GM12878 (cell line): ENCODE measurements at regions not wholly inside any gene's neighbourhood (a gene's known extent, or its start where the extent isn't known, plus 50 kb on each side); places are given as distances from the start of the nearest gene placed in this dataset.
"Not testable (repeated sequence)": the region's sequence is repeated elsewhere in the genome, so short reads cannot be mapped to it uniquely, and the experiment has no call there.

ENCODE experiments used
- ATAC-seq: fragments of 200-7000 bp; cut with Tn5 transposase; 3 replicates; pipeline ENCODE4 v1.9.1; 2020; ENCODE audit warnings: mild to moderate bottlenecking, moderate library complexity
- BruUV-seq: library from RNA; stranded (reverse); fragments of 400-500 nt; replicated peaks from 2 replicates; lab custom pipeline; 2021; lab: Mats Ljungman, UMichigan
- CTCF ChIA-PET: fragments of 300-600 bp; sonication (Branson Sonifier 250); formaldehyde crosslinking; extraction: SDS; loops from one replicate; lab custom pipeline; 2021; ENCODE audit warnings: inconsistent platforms; lab: Yijun Ruan, JAX
- POLR2A ChIA-PET: fragments of 350-600 bp; formaldehyde crosslinking; extraction: SDS; loops from one replicate; lab custom pipeline; 2021; ENCODE audit warnings: inconsistent platforms; lab: Charles Lee
- RAD21 ChIA-PET: fragments of 300-600 bp; sonication (Branson Sonifier 250); formaldehyde crosslinking; loops from one replicate; lab custom pipeline; 2023; ENCODE audit warnings: antibody characterized with exemption; ENCODE audit not compliant: unreplicated experiment; lab: Charles Lee
- SMC1A ChIA-PET: fragments of 300-600 bp; sonication (Branson Sonifier 250); formaldehyde crosslinking; loops from one replicate; lab custom pipeline; 2023; ENCODE audit not compliant: unreplicated experiment, uncharacterized antibody; lab: Charles Lee
- DNase-seq: peaks from one replicate; pipeline ENCODE4 v3.0.0-alpha.2; 2011; ENCODE audit warnings: low read depth, low spot score
- FAIRE-seq: peaks from 3 replicates; lab custom pipeline; 2011; peaks lifted over from hg19 to GRCh38; lab: Jason Lieb, UNC
- H2AFZ ChIP-seq: 2 replicates; pipeline ENCODE4 v1.6.0; 2011; ENCODE audit warnings: low read depth, low read length, control low read depth; ENCODE audit not compliant: control insufficient read depth
- H3K27ac ChIP-seq: 2 replicates; pipeline ENCODE4 v1.5.1; 2011; ENCODE audit warnings: control low read depth; ENCODE audit not compliant: control insufficient read depth, insufficient read depth
- H3K27me3 ChIP-seq, 2 experiments: replicated peaks in 1 of 2; 2 replicates each; pipeline versions ENCODE4 v1.6.0 to v1.6.1; 2011; ENCODE audit warnings: low read length in 1 of 2; ENCODE audit not compliant: control insufficient read depth in 2 of 2, insufficient read depth in 2 of 2
- H3K36me3 ChIP-seq, 2 experiments: 2 replicates each; pipeline ENCODE4 v1.5.1; 2011; ENCODE audit warnings: low read length in 1 of 2; ENCODE audit not compliant: control insufficient read depth in 2 of 2, insufficient read depth in 2 of 2
- H3K4me1 ChIP-seq: 2 replicates; pipeline ENCODE4 v1.6.1; 2011; ENCODE audit warnings: mild to moderate bottlenecking, low read length, moderate library complexity, mixed read lengths; ENCODE audit not compliant: control insufficient read depth, insufficient read depth
- H3K4me2 ChIP-seq: 2 replicates; pipeline ENCODE4 v1.6.0; 2011; ENCODE audit warnings: control low read depth; ENCODE audit not compliant: control insufficient read depth, insufficient read depth
- H3K4me3 ChIP-seq: fragments of 200-600 bp; sonication (generic); 2 replicates; pipeline ENCODE4 v1.5.1; 2016
- H3K79me2 ChIP-seq: 2 replicates; pipeline ENCODE4 v1.6.0; 2011; ENCODE audit warnings: low read length; ENCODE audit not compliant: control insufficient read depth, insufficient read depth
- H3K9ac ChIP-seq: 2 replicates; pipeline ENCODE4 v1.8.0; 2011; ENCODE audit warnings: low read length, control low read depth, mixed read lengths; ENCODE audit not compliant: control insufficient read depth, insufficient read depth
- H3K9me3 ChIP-seq: replicated peaks from 3 replicates; pipeline ENCODE4 v1.5.1; 2011; ENCODE audit warnings: mild to moderate bottlenecking, low read length; ENCODE audit not compliant: control insufficient read depth, insufficient read depth
- H4K20me1 ChIP-seq: 2 replicates; pipeline ENCODE4 v1.6.0; 2011; ENCODE audit not compliant: control insufficient read depth, insufficient read depth
- CREB1 ChIP-seq: IDR thresholded peaks from 2 replicates; pipeline ENCODE4 v1.6.1; 2012; ENCODE audit warnings: low read depth, mild to moderate bottlenecking, inconsistent platforms
- SIN3A ChIP-seq: IDR thresholded peaks from 2 replicates; pipeline ENCODE4 v1.6.1; 2012; ENCODE audit warnings: low read depth, low read length, improper control_type of control experiment
- WGBS: methylation state at CpG from one replicate; pipeline ENCODE4 v1.1.6; 2016; ENCODE audit warnings: low lambda C conversion rate; ENCODE audit not compliant: insufficient replicate concordance, insufficient coverage; ENCODE audit errors: missing lambda C conversion rate; 5-methylcytosine and 5-hydroxymethylcytosine counted together
- in situ Hi-C: fragments of 300-500 bp; cut with MboI; formaldehyde crosslinking; loops from 9 replicates; pipeline ENCODE4 v1.14.3; 2018; ENCODE audit warnings: mixed read lengths
- intact Hi-C: fragments of 100-400 bp; cut with micrococcal nuclease; formaldehyde crosslinking; loops from one replicate; pipeline ENCODE4 v1.14.2; 2022; ENCODE audit not compliant: unreplicated experiment
- TF ChIP-seq, protein P1 (sequence below): fragments of 450-650 bp; IDR thresholded peaks from 2 replicates; pipeline ENCODE4 v1.6.1; 2018; ENCODE audit warnings: mild to moderate bottlenecking, low read depth, moderate library complexity; ENCODE audit not compliant: partially characterized antibody
- TF ChIP-seq, protein P2 (sequence below): fragments of 450-650 bp; IDR thresholded peaks from 2 replicates; pipeline ENCODE4 v1.6.1; 2016; ENCODE audit warnings: mild to moderate bottlenecking
- TF ChIP-seq, protein P3 (sequence below): fragments of 150-350 bp; IDR thresholded peaks from 2 replicates; pipeline ENCODE4 v1.6.1; 2016; ENCODE audit warnings: low read depth, low read length

DNA sequence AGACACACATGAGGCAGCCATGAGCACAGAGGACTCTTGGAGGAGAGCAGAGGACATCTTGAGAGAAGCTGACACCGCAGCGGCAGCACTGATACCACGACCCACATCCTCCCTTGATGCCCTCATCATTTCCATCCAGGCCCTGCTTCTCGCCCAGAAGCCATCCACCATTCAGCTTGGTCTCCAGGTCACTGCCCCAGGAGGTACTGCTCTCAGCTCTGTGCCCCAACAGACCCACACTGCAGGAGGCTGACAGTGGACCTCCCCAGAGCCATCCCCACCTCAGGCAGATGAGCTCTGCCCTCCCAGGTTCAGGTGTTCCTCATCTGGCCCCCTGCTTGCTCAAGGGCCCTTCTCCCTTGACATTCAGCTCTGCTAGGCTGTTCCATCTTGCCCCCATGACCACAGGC lies 74.9 kb downstream of the ACKR3 start (continued):
- TF ChIP-seq, protein P1, sequence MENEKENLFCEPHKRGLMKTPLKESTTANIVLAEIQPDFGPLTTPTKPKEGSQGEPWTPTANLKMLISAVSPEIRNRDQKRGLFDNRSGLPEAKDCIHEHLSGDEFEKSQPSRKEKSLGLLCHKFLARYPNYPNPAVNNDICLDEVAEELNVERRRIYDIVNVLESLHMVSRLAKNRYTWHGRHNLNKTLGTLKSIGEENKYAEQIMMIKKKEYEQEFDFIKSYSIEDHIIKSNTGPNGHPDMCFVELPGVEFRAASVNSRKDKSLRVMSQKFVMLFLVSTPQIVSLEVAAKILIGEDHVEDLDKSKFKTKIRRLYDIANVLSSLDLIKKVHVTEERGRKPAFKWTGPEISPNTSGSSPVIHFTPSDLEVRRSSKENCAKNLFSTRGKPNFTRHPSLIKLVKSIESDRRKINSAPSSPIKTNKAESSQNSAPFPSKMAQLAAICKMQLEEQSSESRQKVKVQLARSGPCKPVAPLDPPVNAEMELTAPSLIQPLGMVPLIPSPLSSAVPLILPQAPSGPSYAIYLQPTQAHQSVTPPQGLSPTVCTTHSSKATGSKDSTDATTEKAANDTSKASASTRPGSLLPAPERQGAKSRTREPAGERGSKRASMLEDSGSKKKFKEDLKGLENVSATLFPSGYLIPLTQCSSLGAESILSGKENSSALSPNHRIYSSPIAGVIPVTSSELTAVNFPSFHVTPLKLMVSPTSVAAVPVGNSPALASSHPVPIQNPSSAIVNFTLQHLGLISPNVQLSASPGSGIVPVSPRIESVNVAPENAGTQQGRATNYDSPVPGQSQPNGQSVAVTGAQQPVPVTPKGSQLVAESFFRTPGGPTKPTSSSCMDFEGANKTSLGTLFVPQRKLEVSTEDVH = no peak
- TF ChIP-seq CREB1 (no peak), SIN3A (no peak)
- TF ChIP-seq, protein P2, sequence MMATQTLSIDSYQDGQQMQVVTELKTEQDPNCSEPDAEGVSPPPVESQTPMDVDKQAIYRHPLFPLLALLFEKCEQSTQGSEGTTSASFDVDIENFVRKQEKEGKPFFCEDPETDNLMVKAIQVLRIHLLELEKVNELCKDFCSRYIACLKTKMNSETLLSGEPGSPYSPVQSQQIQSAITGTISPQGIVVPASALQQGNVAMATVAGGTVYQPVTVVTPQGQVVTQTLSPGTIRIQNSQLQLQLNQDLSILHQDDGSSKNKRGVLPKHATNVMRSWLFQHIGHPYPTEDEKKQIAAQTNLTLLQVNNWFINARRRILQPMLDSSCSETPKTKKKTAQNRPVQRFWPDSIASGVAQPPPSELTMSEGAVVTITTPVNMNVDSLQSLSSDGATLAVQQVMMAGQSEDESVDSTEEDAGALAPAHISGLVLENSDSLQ = no peak
- TF ChIP-seq, protein P3, sequence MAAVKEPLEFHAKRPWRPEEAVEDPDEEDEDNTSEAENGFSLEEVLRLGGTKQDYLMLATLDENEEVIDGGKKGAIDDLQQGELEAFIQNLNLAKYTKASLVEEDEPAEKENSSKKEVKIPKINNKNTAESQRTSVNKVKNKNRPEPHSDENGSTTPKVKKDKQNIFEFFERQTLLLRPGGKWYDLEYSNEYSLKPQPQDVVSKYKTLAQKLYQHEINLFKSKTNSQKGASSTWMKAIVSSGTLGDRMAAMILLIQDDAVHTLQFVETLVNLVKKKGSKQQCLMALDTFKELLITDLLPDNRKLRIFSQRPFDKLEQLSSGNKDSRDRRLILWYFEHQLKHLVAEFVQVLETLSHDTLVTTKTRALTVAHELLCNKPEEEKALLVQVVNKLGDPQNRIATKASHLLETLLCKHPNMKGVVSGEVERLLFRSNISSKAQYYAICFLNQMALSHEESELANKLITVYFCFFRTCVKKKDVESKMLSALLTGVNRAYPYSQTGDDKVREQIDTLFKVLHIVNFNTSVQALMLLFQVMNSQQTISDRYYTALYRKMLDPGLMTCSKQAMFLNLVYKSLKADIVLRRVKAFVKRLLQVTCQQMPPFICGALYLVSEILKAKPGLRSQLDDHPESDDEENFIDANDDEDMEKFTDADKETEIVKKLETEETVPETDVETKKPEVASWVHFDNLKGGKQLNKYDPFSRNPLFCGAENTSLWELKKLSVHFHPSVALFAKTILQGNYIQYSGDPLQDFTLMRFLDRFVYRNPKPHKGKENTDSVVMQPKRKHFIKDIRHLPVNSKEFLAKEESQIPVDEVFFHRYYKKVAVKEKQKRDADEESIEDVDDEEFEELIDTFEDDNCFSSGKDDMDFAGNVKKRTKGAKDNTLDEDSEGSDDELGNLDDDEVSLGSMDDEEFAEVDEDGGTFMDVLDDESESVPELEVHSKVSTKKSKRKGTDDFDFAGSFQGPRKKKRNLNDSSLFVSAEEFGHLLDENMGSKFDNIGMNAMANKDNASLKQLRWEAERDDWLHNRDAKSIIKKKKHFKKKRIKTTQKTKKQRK = no peak

DNA sequence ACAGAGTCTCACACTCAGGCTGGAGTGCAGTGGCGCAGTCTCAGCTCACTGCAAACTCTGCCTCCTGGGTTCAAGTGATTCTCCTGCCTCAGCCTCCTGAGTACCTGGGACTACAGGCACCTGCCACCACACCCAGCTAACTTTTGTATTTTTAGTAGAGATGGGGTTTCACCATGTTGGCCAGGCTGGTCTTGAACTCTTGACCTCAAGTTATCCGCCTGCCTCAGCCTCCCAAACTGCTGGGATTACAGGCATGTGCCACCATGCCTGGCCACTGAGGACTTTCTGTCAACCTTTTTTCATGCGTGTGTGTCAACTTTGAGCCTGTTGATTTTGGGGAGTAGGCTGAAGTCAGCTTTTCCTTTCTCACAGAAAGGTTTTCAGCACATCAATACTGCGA lies 75.5 kb downstream of the ACKR3 start:
- FAIRE-seq, H2AFZ ChIP-seq, RAD21 ChIA-PET, DNase-seq, ATAC-seq, H3K36me3 ChIP-seq, H3K27ac ChIP-seq, SMC1A ChIA-PET, in situ Hi-C loops, H3K9ac ChIP-seq, H3K9me3 ChIP-seq, H3K27me3 ChIP-seq, H4K20me1 ChIP-seq, H3K4me1 ChIP-seq, H3K4me3 ChIP-seq, H3K4me2 ChIP-seq, intact Hi-C loops, H3K79me2 ChIP-seq, CTCF ChIA-PET, BruUV-seq, POLR2A ChIA-PET: not testable (repeated sequence)
- 50% methylated on average over 4 of the region's 4 CpGs for WGBS
